ENCODE measurements at regions not wholly inside any gene's neighbourhood (a gene's known extent, or its start where the extent isn't known, plus 50 kb on each side); places are given as distances from the start of the nearest gene placed in this dataset.
"Not testable (repeated sequence)": the region's sequence is repeated elsewhere in the genome, so short reads cannot be mapped to it uniquely, and the experiment has no call there.

DNA sequence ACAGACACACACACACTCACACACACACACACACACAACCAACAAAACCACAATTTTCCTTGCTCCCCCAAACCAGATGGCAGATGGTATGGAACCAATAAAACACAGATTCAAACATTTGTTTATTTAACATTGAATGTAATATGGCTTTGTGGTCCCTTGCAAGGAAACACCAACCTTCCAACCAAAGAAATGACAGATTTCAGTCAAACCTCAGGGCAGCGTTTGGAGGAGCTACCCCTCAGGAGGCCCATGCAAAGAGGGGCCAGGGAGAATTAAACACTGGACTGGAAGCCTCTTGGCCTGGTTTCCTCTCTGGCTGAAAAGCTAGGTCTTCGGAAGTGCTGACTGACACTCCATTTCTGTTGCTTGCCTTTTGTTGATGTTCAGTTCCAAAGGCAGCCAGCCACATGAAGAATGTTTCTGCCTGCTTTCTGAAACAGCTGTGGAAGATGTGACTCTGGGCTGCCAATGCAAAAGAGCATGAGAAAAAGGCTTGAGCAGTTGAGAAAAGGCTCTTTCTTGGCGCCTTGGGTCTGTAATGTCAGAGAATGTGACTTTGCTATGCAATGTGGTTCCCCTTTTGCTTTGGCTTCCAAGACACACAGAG, 296.1 kb downstream of the RPLP1 start:
- DNase-seq: no peak

DNA sequence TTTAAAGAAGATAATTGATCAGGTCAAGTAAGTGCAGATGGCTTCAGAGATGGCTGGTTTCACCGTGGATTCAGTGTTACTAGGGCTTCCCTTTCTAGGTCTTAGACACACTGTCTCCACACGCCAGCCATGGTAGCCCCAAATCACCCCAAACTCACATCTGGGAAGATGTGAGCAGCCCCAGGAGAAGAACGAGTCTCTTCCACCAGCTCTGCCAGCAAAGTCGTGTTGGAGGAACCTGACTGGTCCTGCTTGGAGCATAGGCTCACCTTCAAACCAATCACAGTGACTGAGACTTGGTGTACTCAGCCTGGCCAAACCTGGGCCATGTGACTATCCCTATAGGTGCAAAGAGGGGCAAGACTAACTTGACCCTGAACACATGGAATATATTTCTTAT, 296.7 kb downstream of the RPLP1 start:
- no peak for DNase-seq

DNA sequence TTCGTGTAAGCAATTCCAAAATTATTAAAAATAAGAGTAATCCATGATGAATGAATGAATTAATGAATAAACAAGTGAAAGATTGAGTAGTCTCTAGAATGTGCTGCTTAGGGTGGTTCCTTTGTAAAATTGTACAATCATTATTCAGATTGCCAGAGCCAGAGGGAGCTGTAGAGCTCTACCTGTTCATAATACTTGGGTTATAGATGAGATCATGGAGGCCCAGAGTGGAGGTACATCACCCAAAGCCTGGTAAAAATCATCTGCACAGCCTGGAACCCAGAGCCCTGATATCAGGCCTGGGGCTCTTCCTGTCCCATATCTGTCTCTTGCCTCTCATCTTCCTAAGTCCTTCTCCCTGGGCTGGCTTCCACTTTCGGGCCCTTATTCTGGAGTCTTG, 297.2 kb downstream of the RPLP1 start:
- DNase-seq: no peak

DNA sequence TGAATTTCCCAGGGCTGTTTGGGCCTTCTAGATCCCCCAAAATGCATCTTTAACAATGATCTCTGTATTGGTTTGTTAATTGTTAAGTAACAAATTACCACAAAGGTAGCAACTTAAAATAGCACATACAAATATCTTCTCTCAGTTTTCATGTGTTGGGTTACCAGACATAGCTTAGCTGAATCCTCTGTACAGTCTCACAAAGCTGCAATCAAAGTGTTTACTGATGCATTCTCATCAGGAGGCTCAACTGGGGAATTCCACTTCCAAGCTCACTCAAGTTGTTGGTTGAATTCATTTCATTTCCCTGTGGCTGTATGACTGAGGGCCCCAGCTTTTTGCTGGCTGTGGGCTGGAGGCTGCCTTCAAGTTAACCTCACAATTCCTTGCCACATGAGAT, 297.6 kb downstream of the RPLP1 start:
- DNase-seq: no peak

DNA sequence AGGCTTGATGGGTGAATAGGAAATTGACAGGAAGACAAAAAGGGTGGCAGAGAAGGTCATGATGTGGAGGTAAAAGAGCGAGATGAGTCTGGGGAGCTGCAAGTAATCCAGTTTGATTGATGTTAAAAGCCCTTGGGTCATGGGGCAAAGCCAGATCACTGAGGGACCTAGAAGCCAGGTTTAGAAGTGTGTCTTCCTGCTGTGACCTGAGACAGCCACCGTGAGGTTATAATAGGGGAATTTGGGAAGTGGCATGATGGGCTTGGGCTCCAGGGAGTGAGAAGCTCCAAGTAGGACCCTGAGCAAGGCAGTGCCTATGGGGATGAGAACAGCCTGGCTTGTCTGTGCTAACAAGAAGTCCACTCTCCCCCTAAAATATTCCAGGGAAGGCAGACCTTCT, 298.5 kb downstream of the RPLP1 start:
- DNase-seq: no peak

DNA sequence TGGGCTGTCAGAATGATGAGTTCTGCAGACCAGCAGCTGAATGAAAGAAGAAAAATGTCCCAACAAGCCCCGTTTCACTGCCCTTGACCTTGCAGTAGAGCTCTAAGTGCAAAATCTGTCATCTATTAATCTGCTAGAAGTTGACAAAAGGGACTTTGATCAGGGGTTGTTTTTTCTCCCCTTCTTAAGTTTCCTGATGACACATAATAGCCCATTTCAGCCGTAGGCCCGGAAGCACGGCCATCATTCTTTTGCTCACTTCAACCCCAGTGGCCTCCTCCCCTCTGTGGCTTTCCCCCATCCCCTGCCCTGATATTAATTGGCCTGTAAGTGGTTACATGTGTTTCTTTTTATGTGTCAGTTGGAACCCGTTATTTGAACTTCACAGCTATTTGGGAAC, 298.9 kb downstream of the RPLP1 start:
- no peak for DNase-seq

DNA sequence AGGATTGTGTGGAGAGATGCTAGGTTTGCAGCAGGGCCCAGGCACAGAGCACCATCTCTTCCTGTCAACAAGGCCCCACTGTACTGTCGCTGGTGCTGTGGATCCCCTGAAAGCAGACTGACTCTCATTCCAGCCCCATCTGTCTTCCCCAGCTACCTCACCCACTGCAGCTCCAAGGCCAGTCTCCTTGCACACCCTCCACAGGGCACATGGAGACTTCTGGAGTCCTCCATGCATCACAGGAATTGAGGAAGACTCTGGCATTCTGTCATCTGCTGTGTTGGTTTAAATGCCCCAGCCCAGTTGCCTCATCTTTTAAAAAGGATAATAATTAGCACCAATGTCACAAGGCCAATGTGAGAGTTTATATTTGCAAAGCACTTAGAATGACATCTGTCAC, 301.2 kb downstream of the RPLP1 start:
- DNase-seq: no peak

DNA sequence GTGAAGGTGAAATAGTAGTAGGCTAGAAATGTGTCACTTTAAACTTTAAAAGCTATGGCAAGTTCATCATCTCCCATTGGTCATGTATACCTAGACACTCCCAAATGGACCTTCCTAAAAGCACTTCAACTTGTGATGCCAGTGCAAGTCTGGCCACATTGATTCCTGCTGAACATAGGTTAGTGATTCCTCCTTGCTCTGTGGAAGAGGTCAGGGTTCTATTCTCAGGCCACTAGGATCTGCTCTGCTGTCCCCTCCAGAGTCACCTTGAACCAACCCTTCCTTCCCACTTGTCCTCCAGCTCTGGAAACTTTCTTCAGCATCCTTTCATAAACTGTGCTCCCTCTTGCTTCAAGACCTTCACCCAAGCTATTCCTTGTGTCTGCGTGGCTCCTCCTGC, 301.7 kb downstream of the RPLP1 start:
- DNase-seq: no peak

DNA sequence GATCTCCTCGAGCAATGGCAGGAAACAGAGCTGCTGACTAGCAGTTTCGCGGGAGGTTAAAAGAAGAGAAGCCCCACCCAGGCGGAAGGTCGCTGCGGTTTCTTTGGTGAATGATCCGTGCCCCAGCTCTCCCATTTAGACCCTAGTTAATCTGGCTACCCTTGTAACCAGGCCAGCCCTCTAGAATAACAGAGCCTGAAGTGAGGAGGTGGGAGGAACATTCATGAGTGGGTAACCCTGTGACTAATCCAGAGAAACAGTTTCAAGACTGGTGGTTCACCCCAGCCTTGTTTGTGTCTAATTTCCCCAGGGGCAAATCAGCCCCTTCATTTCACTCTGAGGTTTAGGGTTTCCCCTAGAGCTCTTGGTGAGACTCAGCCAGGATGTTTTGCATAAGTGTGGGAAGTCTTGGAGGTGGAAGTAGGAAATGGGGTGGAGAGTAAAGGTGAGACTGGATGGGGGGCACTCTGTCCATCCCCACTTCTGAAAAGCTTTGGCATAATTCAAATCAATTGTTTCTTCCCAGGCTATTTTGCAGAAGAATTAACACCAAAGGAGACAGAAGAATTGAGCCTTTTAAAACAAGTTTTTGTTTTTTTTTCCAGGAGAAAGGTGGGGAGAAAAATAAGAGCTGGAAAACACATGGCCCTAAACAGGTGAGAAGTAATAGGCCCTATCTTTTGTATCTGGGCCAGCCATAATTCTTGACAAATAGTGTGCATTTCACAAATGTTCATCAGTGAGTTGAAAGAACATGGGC, 303.1 kb downstream of the RPLP1 start:
- peak; percentile 81 for DNase-seq

DNA sequence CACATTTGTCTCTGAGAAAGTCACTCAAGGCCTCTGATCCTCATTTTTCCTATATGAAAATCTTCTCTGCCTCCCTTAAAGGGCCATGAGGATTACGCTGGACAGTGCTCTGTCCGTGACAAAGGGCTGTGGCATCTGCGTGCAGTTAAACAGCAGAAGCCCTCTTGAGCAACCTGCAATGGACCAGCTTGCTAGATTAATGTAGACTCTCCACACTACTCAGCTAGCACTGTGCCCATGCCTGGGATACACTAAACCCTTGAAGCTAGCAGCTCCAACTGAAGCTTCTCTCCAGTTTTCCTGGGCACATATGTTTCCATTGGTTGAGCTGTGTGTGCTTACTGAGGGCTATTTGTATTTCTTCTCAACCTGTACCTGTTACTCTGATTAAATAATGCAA, 303.8 kb downstream of the RPLP1 start:
- DNase-seq: no peak

DNA sequence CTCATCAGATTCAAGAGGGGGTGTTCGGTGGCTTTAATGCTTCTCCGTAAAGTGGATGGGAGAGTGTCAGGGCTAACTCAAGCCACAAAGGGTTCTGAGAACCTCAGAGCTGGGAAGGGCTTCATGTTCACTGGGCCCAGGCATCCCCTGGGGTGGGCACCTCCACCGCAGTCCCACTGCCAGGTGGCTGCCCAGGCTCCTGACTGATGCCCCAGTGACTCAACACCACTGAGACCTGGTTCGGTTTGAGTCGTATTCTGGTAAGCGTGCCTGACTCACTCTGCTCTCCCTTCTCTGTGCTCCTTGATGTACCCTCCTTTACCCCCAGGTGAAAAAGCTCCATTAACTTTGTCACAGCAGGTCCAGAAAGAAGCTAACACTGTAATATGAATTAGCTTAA, 304.6 kb downstream of the RPLP1 start:
- DNase-seq: peak; percentile 44

DNA sequence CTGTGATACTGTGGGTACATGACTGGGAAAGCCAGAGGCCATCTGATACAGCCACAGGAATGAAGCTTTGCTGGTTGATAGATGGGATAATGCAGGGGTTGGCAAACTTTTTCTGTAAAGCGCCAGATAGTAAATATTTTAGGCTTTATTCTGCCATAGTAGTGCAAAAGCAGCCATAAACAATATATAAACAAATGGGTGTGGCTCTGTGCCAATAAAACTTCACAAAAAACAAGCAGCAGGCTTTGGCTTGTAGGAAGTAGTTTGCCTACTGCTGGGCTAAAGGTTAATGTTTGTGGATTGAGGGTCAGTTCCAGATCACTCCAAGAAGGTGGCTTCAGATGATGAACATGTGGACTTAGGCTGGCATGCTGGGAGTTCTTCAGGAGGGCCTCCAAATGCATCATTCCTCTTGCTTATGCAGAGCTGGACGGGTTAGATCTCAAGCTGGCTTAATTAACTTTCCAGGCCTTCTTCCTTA, 305.7 kb downstream of the RPLP1 start:
- no peak for DNase-seq

DNA sequence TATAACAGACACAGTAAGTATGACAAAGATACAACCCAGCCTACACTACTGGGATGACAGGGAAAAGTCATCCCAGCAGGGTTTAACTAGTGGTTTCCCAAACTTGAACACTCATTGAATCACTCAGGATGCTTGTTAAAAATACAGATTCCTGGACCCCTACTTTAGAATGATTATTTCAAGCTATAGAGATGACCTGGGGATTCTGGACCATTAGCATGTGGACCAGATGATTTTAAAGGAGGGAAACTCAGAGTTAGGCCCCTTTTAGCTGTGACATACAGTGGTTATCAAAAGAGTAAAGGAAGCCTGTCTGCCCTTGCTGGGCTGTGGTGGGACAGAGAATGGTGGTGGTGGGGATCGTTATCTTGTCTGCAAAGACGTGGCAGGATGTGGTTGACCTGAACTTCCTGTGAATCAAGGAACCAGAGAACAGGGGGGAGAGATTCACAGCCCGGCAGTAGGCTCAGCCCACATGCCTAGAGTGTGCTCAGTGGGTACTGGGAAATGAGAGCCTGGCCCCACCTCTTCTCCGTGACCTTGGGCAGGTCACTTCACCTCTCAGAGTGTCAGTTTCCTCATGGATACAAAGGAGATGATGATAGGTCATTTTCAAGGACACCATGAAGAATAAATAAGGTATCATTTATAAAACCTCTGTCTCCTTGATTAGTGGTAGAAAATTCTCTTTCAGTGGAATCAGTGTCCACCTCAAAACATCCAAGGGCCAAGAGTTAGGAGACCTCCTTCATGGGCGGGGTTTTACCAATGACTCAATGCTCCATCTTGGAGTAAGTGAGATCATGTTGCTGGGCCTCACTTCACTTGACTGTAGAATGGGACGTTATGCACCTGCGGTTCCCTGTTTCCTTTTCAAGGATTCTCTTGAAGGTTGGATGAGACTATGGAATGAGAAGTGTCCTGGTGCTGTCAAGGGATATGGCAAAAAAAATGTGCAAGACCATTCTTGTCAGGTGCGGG, 306.5 kb downstream of the RPLP1 start:
- peak; percentile 85 for DNase-seq

DNA sequence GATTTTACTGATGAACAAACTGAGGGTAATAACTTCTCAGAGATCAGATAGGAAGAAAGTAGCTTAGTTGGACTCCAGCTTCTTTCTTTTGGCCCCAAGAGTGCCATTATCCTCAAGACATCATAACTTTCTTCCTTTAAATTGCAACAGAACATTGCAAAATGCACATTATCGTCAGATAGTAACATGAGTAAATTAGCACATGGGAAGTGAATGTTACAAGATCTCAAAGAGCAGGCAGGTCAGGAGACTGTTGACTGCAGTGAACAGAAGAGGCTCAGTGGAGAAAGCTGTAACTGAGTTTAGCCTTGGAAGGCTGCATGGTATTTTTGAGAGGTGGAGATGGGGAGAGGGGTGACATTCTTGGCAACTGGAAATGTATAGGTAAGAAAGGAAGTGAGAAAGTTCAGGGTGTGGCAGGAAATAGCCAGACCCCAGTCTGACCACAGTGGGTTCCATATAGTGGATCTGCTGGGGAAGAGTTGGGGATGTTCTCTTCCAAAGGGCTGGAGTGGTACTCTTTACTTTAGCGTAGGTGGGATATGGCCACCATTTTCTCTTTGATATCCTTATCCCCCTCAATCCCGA, 307.7 kb downstream of the RPLP1 start:
- no peak for DNase-seq

DNA sequence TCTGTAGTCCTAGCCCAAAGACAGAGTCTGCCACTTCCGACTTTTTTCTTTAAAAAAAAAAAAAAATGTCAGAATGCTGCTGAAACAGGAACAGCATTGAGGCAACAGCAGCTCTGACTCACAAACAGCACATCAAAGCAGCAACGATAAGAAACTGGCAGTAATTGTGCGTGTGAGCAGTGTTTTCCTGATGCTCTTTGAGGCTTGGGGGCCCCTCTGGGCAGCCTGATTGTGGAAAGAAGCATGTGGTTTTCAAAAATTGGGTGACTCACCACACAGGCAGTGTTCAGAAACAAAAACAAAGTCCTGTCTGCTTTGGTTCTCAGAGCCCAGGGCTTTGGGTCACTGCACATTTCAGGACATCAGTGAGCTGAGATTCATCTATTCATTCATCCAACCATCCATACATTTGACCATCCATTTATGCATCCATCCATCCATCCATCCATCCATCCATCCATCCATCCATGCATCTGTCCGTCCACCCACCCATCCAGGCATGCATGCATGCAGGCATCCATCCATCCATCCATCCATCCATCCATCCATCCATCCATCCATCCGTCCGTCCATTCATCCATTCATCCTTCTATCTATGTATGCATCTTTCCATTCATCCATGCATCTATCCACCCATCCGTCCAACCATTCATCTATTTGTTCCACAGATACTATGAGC, 308.4 kb downstream of the RPLP1 start:
- DNase-seq: peak; percentile 81

DNA sequence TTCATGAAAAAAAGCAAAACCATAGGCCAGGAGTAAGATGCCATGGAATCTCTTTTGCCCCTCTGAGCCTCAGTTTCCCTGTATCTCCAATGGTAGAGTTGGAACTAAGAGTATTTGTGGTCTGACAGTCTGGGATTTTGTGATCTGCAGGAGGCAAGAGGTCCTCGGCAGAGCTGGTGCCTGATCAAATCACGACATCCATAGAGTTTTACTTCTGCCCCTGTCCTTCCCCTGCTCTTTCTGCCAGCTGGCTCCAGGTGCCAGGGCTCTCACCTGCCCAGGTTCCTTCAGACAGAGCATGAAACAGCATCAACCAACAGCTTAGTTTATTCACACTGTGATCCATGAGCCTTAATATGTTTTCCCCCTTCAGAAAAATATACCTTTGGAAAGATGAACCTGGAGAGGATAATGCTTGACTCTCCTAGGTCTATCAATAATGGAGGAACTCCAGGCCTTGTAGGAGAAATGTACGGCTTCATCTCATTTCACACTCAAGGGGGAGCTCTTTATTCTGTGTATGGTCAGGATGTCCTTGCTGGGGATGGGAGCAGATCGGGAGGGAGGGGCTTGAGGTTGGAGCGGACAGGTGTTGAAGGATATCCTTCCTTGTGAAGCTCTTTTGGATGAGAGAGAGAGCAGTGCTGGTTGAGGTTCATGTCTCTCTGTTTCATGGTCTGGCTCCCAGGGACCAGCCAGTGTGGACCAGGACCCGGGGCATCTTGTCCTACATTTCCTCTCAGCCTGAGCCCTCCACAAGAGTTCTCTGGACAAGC, 309.9 kb downstream of the RPLP1 start:
- no peak for DNase-seq

DNA sequence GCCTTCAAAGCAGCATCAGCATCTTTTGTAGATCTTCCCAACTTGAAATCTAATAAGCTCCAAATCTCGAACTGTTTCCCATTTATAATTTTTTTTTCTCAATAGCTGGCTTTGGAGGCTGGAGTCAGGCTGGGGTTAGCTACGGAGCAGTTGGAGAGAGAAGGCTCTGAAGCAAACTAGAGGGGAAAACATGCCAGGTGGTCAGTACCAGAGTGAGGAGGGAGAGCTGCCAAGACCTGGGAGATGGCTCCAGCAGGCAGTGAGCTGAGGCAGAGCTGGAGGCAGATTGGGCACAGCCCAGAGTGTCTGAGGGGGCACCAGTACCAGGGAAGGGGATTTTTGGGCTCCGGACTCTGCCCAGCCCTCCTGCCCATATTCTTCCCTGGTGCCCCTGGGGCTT, 311.2 kb downstream of the RPLP1 start:
- no peak for DNase-seq

DNA sequence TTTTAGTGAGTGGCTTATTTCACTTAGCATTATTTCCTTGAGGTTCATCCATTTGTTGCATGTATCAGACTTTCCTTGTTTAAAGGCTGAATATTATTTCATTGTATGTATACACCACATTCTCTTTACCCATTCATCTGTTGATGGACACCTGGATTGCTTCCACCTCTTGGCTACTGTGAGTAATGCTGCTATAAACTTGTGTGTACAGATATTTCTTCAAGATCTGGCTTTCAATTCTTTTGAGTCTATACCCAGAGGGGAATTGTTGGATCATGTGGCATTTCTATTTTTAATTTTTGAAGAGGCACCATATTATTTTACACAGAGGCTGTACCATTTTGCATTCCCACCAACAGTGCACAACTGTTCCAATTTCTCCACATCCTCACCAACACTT, 313.5 kb downstream of the RPLP1 start:
- DNase-seq: no peak

DNA sequence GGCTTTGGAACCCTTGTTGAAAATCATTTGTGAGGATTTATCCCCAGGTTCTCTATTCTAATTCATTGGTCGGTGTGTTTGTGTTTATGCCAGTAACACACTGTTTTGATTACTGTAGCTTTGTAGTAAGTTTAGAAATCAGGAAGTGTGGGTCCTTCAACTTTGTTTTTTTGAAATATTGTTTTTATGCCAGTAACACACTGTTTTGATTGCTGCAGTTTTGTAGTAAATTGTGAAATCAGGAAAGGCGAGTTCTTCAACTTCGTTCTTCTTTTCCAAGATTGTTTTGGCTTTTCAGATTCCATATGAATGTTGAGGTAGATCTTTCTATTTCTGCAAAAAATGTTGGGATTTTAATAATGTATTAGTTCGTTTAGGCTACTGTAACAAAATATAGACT, 314.6 kb downstream of the RPLP1 start:
- DNase-seq: no peak

DNA sequence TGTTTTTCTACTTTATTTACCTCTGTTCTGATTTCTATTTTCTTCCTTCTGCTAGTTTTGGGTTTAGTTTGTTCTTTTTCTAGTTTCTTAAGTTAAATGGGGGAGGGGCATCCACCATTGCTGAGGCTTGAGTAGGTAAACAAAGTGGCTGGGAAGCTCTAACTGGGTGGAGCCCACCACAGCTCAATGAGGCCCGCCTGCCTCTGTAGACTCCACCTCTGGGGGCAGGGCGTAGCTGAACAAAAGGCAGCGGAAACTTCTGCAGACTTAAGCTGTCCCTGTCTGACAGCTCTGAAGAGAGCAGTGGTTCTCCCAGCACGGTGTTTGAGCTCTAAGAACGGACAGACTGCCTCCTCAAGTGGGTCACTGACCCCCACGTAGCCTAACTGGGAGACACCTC, 316.7 kb downstream of the RPLP1 start:
- DNase-seq: not testable (repeated sequence)

DNA sequence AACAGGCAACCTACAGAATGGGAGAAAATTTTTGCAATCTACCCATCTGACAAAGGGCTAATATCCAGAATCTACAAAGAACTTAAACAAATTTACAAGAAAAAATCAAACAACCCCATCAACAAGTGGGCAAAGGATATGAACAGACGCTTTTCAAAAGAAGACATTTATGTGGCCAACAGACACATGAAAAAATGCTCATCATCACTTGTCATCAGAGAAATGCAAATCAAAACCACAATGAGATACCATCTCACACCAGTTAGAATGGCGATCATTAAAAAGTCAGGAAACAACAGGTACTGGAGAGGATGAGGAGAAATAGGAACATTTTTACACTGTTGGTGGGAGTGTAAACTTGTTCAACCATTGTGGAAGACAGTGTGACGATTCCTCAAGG, 321.6 kb downstream of the RPLP1 start:
- not testable (repeated sequence) for DNase-seq

DNA sequence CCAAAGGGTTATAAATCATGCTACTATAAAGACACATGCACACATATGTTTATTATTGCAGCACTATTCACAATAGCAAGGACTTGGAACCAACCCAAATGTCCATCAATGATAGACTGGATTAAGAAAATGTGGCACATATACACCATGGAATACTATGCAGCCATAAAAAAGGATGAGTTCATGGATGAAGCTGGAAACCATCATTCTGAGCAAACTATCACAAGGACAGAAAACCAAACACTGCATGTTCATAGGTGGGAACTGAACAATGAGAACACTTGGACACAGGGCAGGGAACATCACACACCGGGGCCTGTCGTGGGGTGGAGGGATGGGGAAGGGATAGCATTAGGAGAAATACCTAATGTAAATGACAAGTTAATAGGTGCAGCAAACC, 322.1 kb downstream of the RPLP1 start:
- not testable (repeated sequence) for DNase-seq
